GM10266 (cell line): ENCODE measurements at regions not wholly inside any gene's neighbourhood (a gene's known extent, or its start where the extent isn't known, plus 50 kb on each side); places are given as distances from the start of the nearest gene placed in this dataset.
"Not testable (repeated sequence)": the region's sequence is repeated elsewhere in the genome, so short reads cannot be mapped to it uniquely, and the experiment has no call there.

Experiments used
- DNase-seq: peaks from one replicate; pipeline ENCODE4 v3.0.0; 2012; ENCODE audit errors: extremely low spot score
- CTCF ChIP-seq: IDR thresholded peaks from 2 replicates; pipeline ENCODE4 v1.5.1; 2012; ENCODE audit warnings: mild to moderate bottlenecking, low read depth; ENCODE audit not compliant: control insufficient read depth, insufficient read depth; ENCODE audit errors: missing control alignments

- DNase-seq, result no peak
- TF ChIP-seq CTCF, result no peak
Observed at GRCh38 chr6:144384427-144384826, 99.3 kb downstream of the UTRN start.

- DNase-seq, result not testable (repeated sequence)
Observed at GRCh38 chr6:144389474-144389873, 104.3 kb downstream of the UTRN start.

GRCh38 chr6:144390202-144390601 is 105.1 kb downstream of the UTRN start:
- TF ChIP-seq CTCF, result no peak

GRCh38 chr6:144390886-144391285 is 105.8 kb downstream of the UTRN start:
- no peak for DNase-seq
- no peak for TF ChIP-seq CTCF

More at GRCh38 chr6:144390202-144390601, 105.1 kb downstream of the UTRN start:
- no peak for DNase-seq

GRCh38 chr6:144392536-144392935 is 107.4 kb downstream of the UTRN start:
- TF ChIP-seq CTCF, result no peak
- no peak for DNase-seq

- DNase-seq, result no peak
- TF ChIP-seq CTCF, result no peak
Observed at GRCh38 chr6:144394210-144394609, 109.1 kb downstream of the UTRN start.

- no peak for TF ChIP-seq CTCF
Observed at GRCh38 chr6:144395014-144395413, 109.9 kb downstream of the UTRN start.

GRCh38 chr6:144395826-144396225 is 110.7 kb downstream of the UTRN start:
- no peak for TF ChIP-seq CTCF
- DNase-seq, result no peak

More at GRCh38 chr6:144395014-144395413, 109.9 kb downstream of the UTRN start:
- no peak for DNase-seq
